Testis (tissue), 2 donors: ENCODE measurements at regions not wholly inside any gene's neighbourhood (a gene's known extent, or its start where the extent isn't known, plus 50 kb on each side); places are given as distances from the start of the nearest gene placed in this dataset.

Experiments used
- DNase-seq: peaks from one replicate; pipeline ENCODE4 v3.0.0-alpha.2; 2019
- H3K27ac ChIP-seq, 2 donors: fragments of 200-600 bp; sonication (generic); one replicate each; pipeline ENCODE4 v1.5.1; 2019
- H3K27me3 ChIP-seq: fragments of 200-600 bp; sonication (generic); one replicate; pipeline ENCODE4 v1.5.1; 2019
- H3K36me3 ChIP-seq: fragments of 200-600 bp; sonication (generic); one replicate; pipeline ENCODE4 v1.5.1; 2017; ENCODE audit warnings: low read depth; ENCODE audit errors: missing control alignments
- H3K4me1 ChIP-seq: fragments of 200-600 bp; sonication (generic); one replicate; pipeline ENCODE4 v1.5.1; 2019
- H3K4me3 ChIP-seq, 2 donors: fragments of 200-600 bp; sonication (generic); one replicate each; pipeline ENCODE4 v1.5.1; 2017 to 2019
- H3K9me3 ChIP-seq: fragments of 200-600 bp; sonication (generic); one replicate; pipeline ENCODE4 v1.5.1; 2017
- POLR2A ChIP-seq: fragments of 450-650 bp; IDR thresholded peaks from one replicate; pipeline ENCODE4 v1.6.1; 2017; ENCODE audit warnings: antibody characterized with exemption, mild to moderate bottlenecking, moderate library complexity
- WGBS, 2 donors: methylation state at CpG; one replicate each; pipeline ENCODE4 v1.1.5; 2018; 5-methylcytosine and 5-hydroxymethylcytosine counted together
- intact Hi-C: fragments of 100-400 bp; cut with DNase I; formaldehyde crosslinking; loops from one replicate; pipeline ENCODE4 v1.15.1; 2023; ENCODE audit warnings: low total_unique reads
- TF ChIP-seq, protein P1 (sequence below), 3 experiments: fragments of 450-650 bp in 2 of 3; fragments of 200-600 bp in 1 of 3; sonication (generic) in 1 of 3; IDR thresholded peaks; one replicate each; pipeline ENCODE4 v1.5.1; 2016 to 2019; ENCODE audit warnings: antibody characterized with exemption in 3 of 3, mild to moderate bottlenecking in 2 of 3, moderate library complexity in 1 of 3

- no peaks in the 10 kb centered on the region for H3K9me3 ChIP-seq
- intact Hi-C loops: no loop called here
- no peak for DNase-seq
- no peaks in the 10 kb centered on the region for H3K4me1 ChIP-seq
- no peak overlapping the region for H3K4me3 ChIP-seq
- no peak overlapping the region for H3K27ac ChIP-seq
- 89 to 91% methylated on average over 3 of the region's 3 CpGs for WGBS, 2 donors
- H3K36me3 ChIP-seq: no peaks in the 10 kb centered on the region
- no peaks in the 10 kb centered on the region for H3K27me3 ChIP-seq
- no peak for TF ChIP-seq POLR2A
- TF ChIP-seq, protein P1, sequence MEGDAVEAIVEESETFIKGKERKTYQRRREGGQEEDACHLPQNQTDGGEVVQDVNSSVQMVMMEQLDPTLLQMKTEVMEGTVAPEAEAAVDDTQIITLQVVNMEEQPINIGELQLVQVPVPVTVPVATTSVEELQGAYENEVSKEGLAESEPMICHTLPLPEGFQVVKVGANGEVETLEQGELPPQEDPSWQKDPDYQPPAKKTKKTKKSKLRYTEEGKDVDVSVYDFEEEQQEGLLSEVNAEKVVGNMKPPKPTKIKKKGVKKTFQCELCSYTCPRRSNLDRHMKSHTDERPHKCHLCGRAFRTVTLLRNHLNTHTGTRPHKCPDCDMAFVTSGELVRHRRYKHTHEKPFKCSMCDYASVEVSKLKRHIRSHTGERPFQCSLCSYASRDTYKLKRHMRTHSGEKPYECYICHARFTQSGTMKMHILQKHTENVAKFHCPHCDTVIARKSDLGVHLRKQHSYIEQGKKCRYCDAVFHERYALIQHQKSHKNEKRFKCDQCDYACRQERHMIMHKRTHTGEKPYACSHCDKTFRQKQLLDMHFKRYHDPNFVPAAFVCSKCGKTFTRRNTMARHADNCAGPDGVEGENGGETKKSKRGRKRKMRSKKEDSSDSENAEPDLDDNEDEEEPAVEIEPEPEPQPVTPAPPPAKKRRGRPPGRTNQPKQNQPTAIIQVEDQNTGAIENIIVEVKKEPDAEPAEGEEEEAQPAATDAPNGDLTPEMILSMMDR (IDR thresholded peaks at IDR 0.05): no peak
Measured at GRCh38 chr6:84441456-84441855, 214.0 kb upstream of the CEP162 start.

- H3K36me3 ChIP-seq: no peaks in the 10 kb centered on the region
- H3K27ac ChIP-seq: no peak overlapping the region
- TF ChIP-seq, protein P1 (IDR thresholded peaks at IDR 0.05): no peak
- TF ChIP-seq POLR2A: no peak
- intact Hi-C loops: no loop called here
- H3K4me3 ChIP-seq: no peak overlapping the region
- WGBS, 2 donors: 74 to 81% methylated on average over 4 of the region's 4 CpGs
- no peaks in the 10 kb centered on the region for H3K4me1 ChIP-seq
- no peaks in the 10 kb centered on the region for H3K9me3 ChIP-seq
- DNase-seq: no peak
- H3K27me3 ChIP-seq: no peaks in the 10 kb centered on the region
Measured at GRCh38 chr6:84434550-84434949, 207.1 kb upstream of the CEP162 start.

DNA sequence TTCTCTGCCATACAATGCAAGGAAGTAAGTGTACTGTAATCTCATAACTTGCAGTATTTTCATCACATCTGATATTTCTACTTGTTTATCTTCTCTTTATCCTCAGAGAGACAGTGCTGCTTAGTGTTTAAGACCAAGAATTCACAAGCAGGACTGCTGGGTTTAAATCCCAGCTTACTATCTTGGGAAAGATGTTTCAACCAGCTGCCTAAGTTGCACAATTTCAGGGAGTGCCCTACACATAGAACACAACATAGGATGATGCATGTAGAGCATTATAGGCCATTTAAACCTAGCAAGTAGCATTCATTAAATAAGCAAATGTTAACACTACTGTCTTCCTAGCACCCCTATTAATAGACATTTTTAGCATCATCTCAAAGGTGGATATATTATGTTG, 205.2 kb upstream of the CEP162 start:
- H3K36me3 ChIP-seq: no peaks in the 10 kb centered on the region
- H3K4me1 ChIP-seq: no peaks in the 10 kb centered on the region
- no peak for DNase-seq
- H3K27me3 ChIP-seq: no peaks in the 10 kb centered on the region
- H3K4me3 ChIP-seq: no peak overlapping the region
- no peak for TF ChIP-seq POLR2A
- TF ChIP-seq, protein P1 (IDR thresholded peaks at IDR 0.05): no peak
- intact Hi-C loops: no loop called here
- no peak overlapping the region for H3K27ac ChIP-seq
- no peaks in the 10 kb centered on the region for H3K9me3 ChIP-seq

GRCh38 chr6:84428300-84428907, 201.0 kb upstream of the CEP162 start:
- peak; percentile 67 for DNase-seq
- intact Hi-C loops: no loop called here
- no peak for TF ChIP-seq POLR2A
- TF ChIP-seq, protein P1 (IDR thresholded peaks at IDR 0.05): peak; percentile 36 to 53 (median 42)
- no peak overlapping the region for H3K27ac ChIP-seq
- 33 to 44% methylated on average over 6 of the region's 6 CpGs for WGBS, 2 donors
- no peaks in the 10 kb centered on the region for H3K27me3 ChIP-seq
- H3K36me3 ChIP-seq: no peaks in the 10 kb centered on the region
- H3K4me3 ChIP-seq: no peak overlapping the region
- H3K4me1 ChIP-seq: no peaks in the 10 kb centered on the region
- H3K9me3 ChIP-seq: no peaks in the 10 kb centered on the region

DNA sequence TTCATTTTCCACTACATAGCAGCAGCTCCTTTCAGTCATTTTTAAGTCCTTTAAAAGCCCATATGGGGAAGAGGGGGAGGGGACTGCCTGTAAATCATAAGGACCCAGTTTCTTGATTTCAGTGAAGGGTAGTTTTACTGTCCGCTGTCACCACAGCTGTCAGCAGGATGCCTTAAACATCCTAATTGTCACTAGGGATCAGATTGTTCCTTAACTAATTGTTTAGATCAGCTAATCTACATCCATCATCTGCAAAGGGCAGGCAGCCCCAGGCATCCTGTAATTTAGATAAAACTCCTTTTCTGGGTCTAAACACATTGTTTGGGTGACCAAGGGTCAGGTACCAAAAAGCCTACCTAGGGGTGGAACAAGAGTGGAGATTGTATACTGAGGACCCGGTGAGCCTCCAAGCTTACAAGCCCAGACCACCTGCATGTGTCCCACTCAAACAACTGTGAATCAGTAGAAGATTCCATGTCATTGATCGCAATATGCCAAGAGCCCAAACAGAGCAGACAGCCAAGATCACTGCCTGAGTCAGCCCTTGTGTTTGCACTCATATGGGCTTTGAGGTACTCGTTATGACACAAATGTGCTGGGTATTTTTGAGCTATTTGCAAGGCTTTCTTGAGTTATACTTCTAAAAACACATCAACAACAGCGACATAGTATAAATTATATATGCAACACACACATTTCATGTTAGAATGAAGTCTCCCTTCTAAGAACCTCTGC, 198.7 kb upstream of the CEP162 start:
- TF ChIP-seq POLR2A: no peak
- TF ChIP-seq, protein P1 (IDR thresholded peaks at IDR 0.05): no peak
- DNase-seq: no peak
- 66 to 75% methylated on average over 5 of the region's 5 CpGs for WGBS, 2 donors
- H3K36me3 ChIP-seq: no peaks in the 10 kb centered on the region
- H3K4me1 ChIP-seq: no peaks in the 10 kb centered on the region
- no peak overlapping the region for H3K4me3 ChIP-seq
- no peak overlapping the region for H3K27ac ChIP-seq
- H3K9me3 ChIP-seq: no peaks in the 10 kb centered on the region
- no peaks in the 10 kb centered on the region for H3K27me3 ChIP-seq
- intact Hi-C loops: no loop called here
